HS-27A (cell line): ENCODE measurements at regions not wholly inside any gene's neighbourhood (a gene's known extent, or its start where the extent isn't known, plus 50 kb on each side); places are given as distances from the start of the nearest gene placed in this dataset.
"Not testable (repeated sequence)": the region's sequence is repeated elsewhere in the genome, so short reads cannot be mapped to it uniquely, and the experiment has no call there.

ENCODE experiments used
- DNase-seq: peaks from one replicate; pipeline ENCODE4 v3.0.0-alpha.2; 2012; ENCODE audit warnings: low read depth, missing footprints

DNA sequence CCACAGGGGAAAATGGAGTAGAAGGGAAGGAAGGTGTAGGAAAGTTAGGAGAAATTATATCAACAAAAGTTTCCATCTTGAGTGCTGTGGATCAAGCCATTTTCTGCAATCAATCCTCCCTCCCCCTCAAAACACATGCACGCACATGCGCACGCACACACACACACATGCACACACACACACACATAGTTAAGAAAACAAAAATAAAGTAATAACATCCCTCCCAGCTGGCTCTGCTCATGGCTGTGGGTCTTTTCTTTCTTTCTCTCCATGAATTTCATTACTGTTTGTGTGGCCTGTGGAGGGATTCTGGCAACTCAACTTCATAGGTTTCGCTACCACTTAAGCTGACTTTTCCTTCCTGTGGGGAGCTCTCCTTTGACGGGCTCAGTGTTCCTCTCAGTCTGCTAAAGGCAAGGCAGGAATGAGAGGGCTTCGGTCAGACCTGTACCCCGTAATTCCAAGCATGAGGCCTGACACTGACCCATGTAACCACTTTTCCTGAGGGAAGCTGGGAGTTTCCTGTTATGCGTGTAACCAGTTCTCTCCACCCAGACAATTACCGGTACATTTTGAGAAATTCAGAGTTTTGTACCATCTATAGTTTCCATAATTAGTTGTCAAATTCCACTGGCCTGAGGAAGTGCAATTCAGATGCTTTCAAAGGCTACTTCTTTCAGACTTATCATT, 79.8 kb downstream of the ZNF92 start:
- DNase-seq, result no peak

DNA sequence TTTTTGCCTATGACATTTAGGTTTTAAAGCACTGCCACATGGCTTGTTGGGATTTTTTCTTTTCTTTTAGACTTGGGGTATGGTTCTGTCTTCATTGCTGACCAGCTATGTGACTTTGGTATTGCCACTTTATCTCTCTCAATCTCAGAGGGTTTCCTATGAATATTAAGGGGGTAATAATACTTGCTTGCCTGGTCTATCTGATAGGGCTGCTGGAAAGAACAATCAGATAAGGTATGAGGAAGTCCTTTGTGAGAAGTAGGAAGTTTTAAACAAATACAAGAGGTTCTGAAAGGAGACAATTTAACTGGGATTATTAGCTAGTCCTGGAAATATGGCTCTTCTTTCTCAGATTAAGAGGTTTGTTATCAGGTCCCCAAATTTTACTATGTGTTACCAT, 80.8 kb downstream of the ZNF92 start:
- no peak for DNase-seq

DNA sequence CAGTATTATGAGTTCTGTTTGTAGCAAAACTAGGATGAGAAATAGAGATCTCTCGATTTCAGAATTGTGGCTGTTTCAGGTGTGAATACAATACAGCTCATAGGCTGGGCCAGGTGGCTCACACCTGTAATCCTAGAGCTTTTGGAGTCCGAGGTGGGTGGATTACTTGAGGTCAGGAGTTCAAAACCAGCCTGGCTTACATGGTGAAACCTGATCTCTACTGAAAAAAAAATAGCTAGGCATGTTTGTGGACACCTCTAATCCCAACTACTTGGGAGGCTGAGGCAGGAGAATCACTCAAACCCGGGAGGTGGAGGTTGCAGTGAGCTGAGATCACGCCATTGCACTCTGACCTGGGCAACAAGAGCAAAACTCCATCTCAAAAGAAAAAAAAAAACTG, 81.4 kb downstream of the ZNF92 start:
- not testable (repeated sequence) for DNase-seq

DNA sequence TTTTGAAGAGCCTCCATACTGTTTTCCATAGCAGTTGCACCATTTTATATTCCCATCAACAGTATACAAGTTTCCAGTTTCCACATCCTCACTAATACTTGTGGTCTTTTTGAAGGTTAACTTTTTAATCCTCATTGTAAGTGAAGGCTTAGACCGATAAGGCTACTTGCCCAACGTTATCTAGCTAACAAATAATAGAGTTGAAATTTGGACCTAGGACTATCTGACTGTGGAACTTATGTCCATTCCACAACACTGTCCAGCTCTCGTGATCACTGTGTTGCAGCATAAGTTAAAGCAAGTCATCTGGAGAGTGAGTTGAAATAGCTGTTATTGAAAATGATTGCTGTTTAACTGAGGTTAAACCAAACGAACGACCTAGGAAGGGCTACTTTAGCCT, 84.0 kb downstream of the ZNF92 start:
- no peak for DNase-seq

DNA sequence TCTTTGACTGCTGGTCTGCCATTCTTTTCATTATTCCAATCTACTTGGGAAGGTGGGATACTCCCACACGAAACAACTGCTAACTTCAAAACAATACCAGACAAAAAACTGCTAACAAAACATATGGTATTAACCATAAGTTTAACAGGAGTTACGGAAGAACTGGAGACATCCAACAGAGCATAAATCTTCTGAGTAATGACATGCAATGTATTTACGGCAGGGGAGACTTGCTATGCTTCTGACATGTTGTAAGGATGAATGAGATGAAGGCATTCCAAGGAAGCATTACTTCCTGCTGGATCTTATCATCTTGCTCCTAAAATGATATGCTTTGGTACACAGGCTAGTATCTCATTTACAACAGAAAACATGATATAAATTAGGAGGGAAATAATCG, 85.8 kb downstream of the ZNF92 start:
- DNase-seq, result no peak

DNA sequence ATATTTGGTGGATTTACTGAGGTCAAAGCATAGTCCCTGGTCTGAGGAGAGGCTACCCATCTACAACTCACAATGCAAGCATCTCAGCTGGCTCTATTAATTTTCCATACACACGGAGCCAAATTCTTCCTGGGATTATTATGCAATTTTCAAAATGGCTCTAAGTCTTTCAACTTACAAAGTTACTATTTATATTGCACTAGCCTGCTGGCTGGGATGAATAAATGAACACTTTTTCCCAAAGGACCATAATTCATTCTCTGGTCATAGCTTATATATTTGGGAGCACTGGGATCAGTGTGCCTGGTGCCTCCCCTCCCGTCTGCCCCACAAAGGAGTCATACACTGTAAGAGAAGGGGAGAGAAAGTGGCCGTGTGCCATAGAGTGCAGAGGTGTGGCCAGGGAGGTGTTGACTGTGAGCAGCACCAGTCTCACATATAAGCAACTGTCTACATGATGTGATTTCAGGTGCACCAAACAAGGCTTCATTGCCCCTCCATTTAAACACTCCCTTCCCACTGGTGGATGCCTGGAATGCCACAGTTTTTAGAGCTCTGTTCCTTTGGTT, 88.6 kb downstream of the ZNF92 start:
- no peak for DNase-seq

DNA sequence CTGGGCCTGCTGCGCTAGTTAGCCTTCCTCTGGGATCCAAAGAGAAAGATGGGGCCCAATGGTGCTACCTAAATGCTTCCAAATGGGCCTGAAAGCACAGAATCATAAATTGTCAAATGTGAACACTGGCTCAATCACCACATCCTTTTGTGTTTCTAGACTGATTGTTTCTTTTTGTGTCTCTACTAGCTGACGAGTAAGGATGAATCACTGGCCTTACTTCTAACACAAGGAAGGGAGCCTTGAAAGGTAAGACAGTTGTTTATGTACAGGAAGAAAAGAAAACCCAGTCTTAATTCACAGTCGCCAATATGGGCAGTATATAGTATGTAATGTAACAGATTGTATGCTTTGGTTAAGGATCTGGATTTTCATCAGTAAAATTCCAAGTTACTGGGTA, 89.5 kb downstream of the ZNF92 start:
- no peak for DNase-seq

DNA sequence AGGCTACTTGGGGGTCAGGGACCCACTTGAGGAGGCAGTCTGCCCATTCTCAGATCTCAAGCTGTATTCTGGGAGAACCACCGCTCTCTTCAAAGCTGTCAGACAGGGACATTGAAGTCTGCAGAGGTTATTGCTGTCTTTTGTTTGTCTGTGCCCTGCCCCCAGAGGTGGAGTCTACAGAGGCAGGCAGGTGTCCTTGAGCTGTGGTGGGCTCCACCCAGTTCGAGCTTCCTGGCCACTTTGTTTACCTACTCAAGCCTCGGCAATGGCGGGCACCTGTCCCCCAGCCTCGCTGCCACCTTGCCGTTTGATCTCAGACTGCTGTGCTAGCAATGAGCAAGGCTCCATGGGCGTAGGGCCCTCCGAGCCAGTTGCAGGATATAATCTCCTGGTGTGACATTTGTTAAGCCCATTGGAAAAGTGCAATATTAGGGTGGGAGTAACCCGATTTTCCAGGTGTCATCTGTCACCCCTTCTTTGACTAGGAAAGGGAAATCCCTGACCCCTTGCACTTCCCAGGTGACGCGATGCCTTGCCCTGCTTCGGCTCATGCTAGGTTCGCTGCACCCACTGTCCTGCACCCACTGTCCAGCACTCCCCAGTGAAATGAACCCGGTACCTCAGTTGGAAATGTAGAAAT, 96.4 kb downstream of the ZNF92 start:
- DNase-seq, result not testable (repeated sequence)

DNA sequence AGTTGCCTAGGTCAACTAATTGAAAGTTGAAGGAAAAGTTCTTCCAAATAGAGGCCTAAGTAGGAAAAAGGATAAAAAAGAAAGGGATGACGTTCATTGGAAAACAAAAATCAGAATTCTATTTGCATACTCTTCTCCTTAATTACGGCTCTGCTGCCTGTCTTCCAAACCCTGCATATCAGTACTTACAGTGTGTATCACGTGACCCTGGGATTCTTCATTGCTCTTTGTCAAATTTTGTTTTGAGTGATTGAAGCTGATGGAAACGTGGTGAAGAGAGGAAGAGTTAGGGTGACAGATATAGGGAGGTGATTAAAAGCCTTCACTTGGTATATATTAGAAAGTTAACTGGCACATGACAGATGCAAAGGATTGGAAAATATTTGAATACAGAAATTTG, 97.9 kb downstream of the ZNF92 start:
- no peak for DNase-seq

DNA sequence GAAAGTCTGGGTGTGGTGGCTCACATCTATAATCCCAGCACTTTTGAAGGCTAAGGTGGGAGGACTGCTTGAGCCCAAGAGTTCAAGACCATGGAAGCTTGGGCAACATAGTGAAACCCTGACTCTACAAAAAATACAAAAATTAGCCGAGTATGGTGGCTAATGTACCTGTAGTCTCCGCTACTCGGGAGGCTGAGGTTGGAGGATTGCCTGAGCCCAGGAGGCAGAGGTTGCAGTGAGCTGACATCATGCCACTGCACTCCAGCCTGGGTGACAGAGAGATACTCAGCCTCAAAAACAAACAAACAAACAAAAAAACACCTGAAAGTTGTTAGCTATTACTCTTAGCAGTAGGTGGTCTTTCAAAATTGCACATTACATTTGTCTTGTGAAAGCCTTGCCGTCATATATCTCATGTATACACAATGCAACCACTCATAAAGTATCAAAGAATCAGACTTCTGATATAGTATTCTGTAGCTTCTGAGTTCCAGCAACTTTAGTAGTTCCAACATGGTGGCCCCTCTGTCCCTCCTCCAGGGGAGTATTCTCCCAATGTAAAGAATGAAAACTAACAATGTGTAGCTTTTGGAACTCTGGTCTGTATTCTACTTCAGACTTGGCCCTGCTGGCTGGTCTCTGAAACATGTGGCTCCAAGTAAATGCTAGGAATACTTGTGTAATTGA, 101.5 kb downstream of the ZNF92 start:
- DNase-seq, result no peak

DNA sequence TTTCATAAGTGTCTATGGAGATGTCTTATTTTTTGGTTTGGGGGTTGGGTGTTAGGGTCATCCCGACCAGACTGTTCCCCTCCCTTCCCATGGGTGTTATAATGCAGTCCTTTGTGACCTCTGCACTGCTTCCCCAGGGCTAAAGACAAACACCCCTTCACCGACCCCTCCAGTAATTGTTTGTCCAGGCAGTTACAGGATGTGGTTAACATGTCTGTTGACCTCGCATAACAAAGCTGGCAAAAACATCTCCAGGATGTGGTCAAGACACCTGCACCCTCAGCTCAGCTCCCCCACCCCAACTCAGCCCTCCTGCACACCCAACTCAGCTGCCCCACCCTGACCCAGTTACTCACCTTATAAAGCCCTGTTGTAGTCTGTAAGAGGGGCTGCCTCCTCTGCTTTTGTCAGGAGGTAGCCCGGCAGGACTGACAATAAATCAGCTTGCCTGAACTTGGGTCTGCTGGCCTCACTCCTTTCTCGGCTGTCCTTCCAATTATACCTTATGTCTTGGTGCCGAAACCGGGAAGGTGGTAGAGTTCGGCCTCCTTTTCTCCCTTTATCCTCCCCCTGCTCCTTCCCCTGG, 102.2 kb downstream of the ZNF92 start:
- DNase-seq, result no peak

DNA sequence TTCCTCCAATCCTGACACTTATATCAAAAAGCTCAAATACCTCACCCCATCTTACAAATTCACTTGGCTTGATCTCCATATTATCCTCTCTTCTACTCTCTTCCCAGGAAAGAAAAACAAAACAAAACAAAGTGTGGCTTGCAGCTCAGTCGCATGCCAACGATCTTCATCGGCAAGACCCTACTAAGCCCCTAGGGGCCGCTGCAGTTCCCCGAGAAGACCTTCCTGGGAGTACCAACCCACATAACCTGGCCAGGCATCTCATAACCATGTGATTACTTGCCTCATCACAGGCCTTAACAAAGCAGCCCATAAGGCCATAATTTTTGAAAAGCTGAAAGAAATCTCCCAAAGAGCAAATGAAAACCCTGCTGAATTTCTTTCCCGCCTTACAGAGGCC, 103.7 kb downstream of the ZNF92 start:
- no peak for DNase-seq

DNA sequence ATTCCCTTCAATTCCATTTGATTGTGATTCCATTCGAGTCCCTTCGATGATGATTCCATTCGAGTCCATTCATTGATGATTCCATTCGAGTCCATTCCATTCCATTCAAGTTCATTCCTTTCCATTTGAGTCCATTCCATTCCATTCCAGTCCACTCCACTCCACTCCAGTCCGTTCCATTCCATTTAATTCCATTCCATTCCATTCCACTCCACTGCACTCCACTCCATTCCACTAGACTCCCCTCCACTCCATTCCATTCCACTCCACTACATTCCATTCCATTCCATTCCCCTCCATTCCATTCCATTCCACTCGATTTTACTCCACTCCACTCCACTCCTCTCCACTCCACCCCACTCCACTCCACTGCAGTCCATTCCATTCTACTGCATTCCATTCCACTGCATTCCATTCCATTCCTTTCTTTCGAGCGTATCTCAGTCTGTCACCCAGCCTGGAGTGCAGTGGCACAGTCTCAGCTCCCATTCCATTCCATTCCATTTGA, 115.7 kb downstream of the ZNF92 start:
- no peak for DNase-seq

DNA sequence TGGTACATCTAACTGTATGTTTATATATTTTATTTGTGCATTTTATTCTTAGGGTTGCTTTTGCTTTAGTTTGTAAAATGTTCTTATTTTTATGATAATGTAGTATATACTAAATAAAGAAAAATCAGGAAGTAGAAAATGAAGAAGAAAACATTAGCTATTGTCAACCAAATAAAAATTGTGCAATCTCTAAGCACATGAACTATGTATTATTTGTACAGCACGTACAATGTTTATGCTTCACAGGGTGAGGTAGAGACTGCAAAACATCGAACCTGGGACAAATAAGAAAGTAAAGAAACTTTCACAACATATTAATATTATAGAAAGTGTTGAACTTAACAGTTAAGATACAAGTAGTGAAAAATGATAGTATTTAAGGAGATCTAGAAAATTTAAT, 123.0 kb downstream of the ZNF92 start:
- DNase-seq, result not testable (repeated sequence)

DNA sequence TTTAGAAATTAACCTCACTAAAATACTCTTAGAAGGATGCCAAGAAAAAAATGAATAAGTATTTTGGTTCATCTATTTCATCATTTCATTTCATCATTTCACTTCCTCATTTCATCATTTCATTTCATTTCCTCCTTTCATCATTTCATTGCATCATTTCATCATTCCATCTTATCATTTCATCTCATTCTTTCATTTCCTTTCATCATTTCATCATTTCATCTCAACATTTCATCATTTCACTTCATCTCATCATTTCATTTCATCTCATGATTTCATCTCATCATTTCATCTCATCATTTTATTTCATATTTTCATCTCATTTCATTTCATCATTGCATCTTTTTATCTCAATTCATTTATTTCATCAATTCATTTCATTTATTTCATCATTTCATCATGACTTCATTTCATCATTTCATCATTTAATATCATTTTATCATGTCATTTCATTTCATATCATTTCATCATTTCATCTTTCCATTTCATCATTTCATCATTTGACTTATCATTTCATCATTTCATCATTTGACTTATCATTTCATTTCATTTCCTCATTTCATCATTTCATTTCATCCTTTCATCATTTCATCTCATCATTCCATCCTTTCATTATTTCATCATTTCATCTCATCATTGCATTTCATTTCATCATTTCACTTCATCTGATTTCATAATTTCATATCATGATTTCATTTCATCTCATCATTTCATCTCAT, 129.9 kb downstream of the ZNF92 start:
- no peak for DNase-seq

DNA sequence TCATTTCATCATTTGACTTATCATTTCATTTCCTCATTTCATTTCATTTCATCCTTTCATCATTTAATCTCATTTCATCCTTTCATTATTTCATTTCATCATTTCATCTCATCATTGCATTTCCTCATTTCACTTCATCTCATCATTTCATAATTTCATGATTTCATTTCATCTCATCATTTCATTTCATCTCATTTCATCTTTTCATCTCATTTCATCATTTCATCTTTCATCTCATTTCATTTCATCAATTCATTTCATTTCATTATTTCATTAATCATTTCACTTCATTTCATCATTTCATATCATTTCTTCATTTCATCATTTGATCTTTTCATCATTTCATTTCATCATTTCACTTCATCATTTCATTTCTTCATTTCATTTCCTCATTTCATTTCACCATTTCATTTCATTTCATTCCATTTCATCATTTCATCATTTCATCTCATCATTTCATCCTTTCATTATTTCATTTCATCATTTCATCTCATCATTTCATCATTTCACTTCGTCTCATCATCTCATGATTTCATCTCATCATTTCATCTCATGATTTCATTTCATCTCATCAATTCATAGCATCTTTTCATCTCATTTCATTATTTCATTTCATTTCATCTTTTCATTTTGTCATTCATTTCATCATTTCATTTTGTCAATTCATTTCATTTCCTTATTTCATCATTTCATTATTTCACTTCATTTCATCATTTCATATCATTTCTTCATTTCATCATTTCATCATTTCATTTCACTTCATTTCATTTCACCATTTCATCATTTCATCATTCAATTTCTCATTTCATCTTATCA, 131.1 kb downstream of the ZNF92 start:
- not testable (repeated sequence) for DNase-seq

DNA sequence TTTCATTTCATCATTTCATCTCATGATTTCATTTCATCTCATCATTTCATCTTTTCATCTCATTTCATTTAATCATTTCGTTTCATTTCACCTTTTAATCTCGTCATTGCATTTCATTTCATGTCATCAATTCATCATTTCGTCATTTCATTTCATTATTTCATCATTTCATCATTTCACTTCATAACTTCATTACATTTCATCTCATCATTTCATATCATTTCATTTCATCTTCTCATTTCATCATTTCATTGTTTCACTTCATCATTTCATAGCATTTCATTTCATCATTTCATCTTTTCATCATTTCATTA, 131.6 kb downstream of the ZNF92 start:
- DNase-seq, result not testable (repeated sequence)

DNA sequence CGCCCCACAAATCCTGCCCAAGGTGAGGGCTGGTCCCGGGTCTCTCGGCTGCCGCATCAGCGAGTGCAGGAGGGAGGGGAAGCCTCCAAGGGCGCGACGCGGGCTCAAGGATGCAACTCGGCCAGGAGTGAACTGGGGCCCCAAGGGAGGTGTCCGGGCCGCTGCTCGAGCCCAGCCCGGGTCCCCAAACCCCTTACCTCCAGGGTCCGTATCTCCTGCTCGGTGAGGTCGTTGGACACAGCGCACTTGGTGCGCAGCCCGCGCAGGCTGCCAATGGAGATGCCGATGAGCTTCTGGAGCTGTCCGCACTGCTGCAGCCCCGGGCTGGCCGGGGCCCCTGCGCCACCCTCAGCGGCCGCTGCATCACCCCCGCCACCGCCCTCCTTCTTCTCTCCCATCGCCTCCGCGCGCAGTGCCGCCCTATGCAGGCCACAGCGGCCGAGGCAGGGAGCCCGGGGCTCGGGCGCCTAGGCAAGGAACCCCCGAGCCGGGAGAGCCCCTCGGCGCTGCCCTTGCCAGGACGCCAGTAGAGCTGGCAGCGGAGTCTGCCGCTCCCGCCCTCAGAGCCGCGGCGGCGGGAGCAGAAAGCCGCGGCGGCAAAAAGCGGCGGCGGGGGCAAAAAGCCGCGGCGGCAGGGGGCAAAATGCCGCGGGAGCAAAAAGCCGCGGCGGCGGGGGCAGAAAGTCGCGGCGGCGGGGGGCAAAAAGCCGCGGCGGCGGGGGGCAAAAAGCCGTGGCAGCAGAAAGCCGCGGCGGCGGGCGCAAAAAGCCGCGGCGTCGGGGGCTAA, 135.1 kb downstream of the ZNF92 start:
- not testable (repeated sequence) for DNase-seq

DNA sequence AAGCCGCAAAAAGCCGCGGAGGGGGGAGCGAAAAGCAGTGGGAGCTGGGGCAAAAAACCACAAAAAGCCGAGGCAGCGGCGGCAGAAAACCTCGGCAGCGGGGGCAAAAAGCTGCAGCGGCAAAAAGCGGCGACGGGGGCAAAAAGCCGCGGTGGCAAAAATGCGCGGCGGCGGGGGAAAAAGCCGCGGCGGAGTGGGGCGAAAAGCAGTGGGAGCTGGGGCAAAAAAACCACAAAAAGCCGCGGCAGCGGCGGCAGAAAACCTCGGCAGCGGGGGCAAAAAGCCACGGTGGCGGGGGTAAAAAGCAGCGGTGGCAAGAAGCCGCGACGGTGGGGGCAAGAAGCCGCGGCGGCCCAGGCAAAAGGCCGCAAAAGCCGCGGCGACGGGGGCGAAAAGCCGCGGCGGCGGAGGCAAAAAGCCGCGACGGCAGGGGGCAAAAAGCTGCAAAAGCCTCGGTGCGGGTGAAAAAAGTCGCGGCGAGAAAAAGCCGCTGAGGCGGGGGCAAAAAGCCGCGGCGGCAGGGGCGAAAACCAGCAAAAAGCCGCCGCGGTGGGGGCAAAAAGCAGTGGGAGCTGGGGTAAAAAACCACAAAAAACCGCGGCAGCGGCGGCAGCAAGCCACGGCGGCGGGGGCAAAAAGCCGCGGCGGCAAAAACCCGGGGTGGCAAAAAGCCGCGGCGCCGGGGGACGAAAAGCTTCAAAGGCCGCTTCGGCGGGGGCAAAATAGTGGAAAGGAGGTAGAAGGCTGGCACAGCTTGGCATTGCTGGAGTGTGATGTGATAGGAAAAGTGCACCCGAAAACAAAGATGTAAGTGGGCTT, 135.9 kb downstream of the ZNF92 start:
- DNase-seq, result no peak

DNA sequence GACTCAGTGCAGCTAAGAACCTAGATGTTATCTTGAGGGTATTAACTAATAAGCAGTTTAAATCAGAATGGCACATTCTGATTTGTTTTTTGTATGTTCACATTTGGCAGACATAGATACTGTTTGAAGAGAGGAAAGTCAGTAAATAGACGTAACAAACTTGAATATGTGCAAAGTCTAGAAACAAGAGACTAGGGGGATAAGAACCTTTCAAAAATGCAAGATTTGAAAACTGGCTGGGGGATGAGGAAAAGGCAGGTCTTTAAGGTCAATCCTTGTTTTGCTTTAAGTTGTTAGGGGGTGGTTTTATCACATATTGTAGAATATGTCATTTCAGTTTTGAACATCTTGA, 136.5 kb downstream of the ZNF92 start:
- DNase-seq, result not testable (repeated sequence)
